Inflammatory macrophage treated with lipopolysaccharide for 1 hour (primary cell): ENCODE measurements at regions not wholly inside any gene's neighbourhood (a gene's known extent, or its start where the extent isn't known, plus 50 kb on each side); places are given as distances from the start of the nearest gene placed in this dataset.
"Not testable (repeated sequence)": the region's sequence is repeated elsewhere in the genome, so short reads cannot be mapped to it uniquely, and the experiment has no call there.

Experiments
- DNase-seq, 2 donors: peaks; one replicate each; pipeline ENCODE4 v3.0.0-alpha.2; 2020 to 2022

DNA sequence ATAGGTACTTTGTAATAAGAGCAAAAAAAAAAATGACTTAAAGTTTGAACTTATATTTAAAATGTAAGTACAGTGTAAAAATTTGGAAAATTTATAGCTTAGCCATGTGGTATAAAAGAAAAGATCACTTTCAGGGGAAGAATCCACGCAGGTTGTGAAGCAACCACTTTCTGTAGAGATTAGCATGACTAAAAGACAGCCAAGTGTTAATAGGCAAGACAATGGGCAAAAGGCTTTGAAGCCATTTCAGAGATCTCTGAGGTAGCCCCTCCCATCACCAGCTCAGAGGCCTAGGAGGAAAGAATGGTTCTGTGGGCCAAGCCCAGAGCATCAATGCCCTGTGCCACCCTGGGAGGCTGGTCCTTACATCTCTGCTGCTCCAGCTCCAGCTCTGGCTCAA is 346.3 kb upstream of the CHD1 start:
- no peak for DNase-seq

DNA sequence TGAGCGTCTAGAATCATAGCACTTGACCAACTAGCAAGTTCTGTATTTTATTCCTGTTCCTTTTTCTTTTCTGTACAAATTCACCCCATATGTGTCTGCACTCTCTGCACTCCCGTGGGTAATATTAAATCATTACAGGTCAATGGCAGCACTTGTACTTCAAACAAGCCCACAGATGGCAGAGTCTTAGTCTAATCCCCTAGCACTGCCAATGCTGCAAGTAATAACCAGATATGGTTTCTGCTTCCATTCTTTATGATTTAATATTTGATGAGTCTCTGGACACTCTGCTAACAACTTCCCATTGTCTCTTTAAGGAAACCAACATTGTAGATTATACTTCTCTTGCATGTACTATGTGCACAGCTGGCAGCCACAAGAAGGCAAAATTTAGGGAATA is 343.8 kb upstream of the CHD1 start:
- no peak for DNase-seq

DNA sequence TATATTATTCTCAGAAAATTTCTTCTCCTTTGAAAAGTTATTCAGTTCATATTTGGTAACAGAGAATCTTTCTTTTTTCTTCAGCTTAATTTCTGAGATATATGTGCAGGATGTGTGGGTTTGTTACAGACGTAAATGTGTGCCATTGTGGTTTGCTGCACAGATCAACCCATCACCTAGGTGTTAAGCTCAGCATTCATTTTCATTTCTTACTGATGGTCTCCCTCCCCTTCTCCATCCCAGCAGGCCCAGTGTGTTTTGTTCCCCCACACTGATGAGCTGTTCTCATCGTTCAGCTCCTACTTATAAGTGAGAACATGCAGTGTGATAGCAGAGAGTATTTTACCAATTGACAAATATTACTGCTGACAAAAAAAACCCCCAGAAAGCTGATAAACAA is 330.0 kb upstream of the CHD1 start:
- DNase-seq, result no peak

DNA sequence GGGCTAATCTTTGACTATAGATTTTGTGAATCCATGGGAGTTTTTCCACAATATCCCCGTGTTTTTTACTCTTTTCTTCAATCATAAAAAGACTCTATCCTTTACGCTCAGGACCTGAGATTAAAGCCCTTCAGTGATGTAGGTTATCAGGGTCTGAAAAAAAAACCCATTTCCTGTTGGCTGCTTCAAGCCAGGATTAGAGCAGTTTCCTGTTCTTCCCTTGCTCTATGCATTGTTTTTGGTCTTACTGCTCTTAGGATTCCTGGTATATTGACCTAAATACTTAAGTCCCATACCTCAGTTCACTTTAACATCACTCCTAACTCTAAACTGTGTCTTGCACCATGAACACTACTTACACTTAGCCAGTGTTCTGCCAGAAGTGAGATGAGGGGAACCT is 319.3 kb upstream of the CHD1 start:
- DNase-seq, result no peak

DNA sequence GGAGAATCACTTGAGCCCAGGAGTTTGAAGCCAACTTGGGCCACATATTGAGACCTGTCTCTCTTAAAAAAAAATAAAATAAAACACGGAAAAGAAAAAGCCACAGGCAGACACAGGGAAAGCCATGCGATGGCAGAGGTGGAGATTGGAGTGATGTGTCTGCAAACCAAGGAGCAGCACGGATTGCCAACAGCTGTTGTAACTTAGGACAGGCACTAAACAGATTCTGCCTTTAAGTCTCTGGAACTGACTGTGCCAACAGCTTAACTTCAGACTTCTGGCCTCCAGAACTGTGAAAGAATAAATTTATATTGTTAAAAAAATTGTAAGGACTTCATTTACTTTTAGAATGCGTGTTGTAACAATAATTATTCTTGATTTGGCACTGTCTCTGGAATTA is 318.5 kb upstream of the CHD1 start:
- no peak for DNase-seq

DNA sequence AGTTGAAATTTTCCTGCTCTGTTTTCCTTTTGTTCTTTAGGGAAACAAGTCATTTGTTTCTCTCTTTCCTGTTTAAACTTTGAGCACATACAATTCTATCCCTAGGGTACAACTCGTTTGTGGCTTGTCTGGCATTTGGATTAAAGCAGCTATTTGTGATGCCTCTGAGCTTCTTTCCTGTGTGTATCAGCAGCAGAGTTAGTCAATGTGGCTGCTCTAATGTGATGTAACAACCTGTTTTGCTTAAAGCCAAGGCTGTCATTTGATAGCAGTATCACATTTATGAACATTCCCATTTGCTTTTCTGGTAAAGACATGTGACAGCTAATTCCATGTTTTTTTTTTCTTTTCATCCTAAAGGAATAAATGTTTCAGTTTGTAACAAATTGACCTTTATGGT is 314.3 kb upstream of the CHD1 start:
- no peak for DNase-seq

DNA sequence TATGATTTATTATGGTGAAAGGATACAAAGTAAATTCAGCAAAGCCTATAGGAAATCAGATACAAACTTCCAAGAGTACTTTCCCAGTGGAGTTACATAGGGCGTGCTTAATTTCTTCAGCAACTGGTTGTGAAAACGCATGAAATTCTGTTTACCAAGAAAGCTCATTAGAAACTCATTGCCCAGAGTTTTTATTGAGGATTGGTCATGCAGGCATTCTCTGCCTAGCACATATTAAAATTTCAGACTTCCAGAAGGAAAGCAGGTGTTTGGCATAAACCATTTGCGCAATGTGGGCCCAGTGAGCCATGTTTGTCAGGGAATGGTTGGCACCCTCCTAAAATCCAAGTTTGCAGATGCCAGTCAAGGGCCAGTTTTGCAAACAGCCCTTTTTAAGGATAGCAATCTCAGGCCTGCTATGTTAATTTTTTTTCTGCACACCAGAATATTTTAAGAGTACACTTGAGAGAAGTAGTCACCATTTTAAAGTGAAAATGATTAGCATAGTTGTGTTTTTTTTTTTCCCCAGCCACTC is 311.1 kb upstream of the CHD1 start:
- no peak for DNase-seq

DNA sequence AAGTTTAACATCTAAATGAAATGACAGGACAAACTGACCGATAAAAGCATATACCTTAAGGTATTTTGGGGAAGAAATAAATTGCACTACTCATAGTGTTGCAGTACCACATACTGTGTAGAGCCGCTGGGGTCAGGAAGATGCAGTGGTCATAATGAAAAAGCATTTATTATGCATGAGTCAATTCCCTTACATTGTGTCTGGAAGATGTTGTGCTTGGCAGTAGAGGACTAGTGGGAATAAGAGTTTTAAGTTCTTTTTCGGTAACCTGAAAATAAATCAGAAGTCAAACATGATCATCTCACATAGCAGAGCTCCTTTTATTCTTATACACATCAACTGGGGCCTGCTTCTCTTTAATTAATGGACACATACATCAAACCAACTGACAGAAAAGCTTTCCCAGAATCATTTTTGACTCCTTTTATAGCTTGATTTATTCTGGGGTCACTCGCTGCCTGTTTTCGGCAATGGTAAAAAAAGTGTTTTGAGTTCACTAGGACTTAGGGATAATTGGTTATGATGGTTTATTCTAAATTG is 262.5 kb upstream of the CHD1 start:
- DNase-seq, result no peak

DNA sequence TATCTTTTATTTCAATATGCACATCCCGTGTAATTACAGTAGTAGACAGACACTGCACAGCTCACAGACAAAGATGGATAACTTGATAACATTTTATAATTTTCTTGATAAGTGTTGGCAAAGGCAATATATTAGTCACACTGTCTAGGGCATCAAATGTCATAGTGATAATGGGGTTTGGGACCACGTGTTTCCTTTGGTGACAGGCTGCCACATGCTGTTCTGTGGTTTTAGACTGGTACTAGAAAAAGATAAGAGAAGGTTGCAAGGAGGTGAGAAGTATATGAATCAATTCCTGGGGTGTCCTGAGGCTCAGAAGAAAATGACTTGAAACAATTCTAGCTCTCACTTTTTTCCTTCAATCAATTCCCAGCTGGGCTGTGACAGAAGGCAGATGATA is 258.8 kb upstream of the CHD1 start:
- no peak for DNase-seq

DNA sequence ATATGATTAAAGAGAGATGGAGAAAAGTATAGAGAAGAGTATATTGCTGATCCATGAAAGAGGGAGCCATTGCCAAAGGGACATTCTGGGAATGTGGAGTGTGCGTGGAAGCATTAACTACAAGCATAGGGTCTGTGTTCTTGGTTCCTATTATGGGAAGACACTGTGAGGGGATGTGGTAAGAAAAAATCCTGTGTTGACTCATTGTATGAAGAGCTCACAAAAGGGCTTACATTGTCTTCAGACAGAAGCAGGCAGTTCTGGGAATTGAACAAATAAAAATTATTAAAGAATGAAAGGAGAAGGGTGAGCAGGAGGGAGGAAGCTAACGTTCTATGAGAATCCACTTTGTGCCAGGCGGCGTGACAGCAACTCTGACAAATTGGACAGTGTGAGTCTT is 250.4 kb upstream of the CHD1 start:
- DNase-seq, result no peak

DNA sequence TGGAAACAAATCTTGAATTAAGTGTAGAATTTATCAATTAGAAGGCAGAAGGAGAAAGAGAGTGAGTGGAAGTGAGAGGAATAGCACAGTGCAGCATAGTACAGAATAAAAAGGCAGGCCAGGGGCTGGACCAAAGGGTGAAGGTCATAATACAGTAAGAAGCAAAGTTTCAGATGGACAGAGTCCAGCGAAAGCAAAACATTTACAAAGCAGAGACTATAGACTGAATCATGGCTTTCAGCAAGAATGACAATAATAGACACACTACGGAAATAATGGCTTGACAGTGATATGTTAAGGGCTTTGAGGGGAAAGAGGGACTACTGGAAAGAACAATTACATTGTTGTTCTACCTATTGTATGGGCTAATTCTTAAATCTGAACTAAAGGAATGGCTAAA is 249.0 kb upstream of the CHD1 start:
- DNase-seq, result no peak

DNA sequence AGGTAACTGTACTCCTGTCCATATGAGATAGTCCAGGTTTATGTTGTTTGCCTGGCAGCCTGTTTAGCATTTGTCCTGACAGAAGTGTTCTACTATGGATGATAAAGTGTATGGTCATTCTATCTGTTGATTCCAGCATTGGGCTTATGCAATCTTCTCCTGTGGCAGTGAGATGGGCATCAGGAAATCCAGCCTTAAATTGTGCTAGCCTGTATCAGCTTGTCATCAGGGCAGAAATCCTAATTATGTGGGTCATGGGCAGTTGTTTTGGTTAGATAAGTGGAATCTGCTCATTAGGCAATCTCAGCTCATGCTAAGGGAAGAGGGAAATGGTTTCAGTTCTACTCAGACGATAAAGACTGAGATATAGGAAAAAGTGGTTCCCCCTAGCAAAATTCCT is 247.4 kb upstream of the CHD1 start:
- DNase-seq, result no peak

DNA sequence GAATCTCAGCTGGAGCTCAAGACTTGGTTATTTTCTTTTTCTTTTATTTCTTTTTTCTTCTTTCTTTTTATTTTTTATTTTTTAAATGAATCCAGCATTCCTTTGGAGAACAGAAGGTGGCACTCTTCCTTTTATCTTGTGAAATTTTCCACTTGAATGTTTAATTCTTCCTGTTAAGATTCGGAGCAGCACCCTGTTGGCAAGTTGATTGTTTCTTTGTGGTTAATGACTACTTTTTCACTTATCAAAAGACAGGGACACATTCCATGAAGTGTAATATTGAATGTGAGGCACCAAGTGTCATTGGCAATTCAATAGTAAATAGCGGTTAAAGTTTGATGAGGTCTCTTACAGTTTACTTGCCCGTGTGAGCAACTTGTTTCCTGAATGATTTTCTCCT is 240.5 kb upstream of the CHD1 start:
- peak; percentile 5 to 26 for DNase-seq

DNA sequence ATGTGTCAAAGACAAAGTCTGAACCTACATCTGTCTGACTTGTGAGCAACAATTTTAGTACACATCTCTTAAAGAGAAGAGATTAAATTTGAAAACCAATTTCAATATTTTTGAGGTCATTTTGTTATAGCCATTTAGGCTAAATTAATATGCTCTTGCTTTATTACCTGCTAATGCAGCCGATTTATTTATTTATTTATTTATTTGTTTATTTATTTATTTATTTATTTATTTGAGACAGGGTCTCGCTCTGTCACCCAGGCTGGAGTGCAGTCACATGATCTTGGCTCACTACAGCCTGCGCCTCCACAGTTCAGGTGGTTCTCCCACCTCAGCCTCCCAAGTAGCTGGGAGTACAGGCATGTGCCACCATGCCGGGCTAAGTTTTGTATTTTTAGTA is 232.7 kb upstream of the CHD1 start:
- DNase-seq, result not testable (repeated sequence)

DNA sequence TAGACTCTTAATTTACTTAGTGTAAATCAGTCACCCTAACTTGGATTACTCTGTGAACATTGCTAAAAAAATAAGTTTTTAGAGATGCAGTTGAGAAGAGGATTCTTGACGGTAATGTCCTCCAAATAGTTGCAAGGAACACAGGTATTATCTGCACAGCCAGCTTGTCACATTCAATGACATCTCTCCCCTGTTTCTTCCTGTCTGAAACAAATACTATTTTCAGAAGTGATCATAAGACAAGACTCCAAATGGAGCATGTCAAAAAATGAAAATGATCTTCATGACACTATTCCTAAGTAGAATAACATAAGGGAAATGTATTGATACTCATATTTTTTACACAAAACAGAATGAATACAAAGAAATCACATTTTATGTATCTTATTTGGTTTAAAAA is 227.9 kb upstream of the CHD1 start:
- DNase-seq, result no peak

DNA sequence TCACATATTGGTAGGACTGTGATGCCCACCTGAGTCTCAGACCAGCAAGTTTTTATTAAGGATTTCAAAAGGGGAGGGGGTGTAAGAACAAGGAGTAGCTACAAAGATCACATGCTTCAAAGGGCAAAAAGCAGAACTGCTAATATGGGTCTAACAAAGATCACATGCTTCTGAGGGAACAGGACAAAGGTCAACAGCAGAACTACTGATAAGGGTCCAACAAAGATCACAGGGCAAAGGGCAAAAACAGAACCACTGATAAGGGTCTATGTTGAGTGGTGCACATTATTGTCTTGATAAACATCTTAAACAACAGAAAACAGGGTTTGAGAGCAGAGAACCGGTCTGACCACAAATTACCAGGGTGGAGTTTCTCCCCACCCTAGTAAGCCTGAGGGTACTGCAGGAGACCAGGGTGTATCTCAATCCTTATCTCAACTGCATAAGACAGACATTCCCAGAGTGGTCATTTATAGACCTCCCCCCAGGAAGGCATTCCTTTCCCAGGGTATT is 214.5 kb upstream of the CHD1 start:
- DNase-seq, result not testable (repeated sequence)

DNA sequence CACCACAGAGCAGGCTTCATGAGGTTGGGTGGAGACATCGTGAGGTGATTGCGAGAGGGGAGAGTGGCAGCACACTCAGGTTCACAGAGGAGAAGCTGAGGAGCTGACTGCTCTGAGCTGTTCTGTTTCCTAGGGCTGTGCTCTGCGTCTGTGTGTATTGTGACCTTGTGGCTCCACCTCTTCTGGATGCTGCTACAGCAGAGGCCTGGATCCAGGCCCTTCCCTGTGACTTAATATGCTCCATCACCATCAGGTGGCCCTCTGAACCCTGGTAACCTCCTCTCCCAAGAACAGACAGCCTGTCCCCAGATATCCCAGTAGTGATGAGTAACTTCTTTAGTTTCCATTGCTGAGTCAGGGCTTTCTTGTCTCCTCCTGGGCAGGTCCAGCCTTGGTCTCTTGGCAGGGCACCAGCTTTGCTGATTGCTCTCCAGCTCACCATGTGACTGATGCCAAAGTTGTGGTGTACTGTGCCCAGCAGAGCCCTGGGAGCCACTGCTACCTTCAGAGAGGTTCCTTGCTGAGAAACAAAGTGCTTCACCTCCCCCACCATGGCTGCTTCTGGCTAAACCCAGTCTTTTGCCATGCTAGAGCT is 212.8 kb upstream of the CHD1 start:
- no peak for DNase-seq

DNA sequence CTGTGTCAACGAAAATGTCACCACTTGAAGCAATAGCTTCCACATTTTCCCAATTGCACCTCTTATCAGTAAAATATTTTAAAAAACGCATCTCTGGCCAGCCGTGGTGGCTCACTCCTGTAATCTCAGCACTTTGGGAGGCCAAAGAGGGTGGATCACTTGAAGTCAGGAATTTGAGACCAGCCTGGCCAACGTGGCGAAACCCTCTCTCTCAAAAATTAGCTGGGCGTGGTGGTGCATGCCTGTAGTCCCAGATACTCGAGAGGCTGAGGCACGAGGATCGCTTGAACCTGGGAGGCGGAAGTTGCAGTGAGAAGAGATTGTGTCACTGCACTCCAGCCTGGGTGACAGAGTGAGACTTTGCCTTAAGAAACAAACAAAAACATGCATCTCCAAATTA is 210.1 kb upstream of the CHD1 start:
- no peak for DNase-seq

DNA sequence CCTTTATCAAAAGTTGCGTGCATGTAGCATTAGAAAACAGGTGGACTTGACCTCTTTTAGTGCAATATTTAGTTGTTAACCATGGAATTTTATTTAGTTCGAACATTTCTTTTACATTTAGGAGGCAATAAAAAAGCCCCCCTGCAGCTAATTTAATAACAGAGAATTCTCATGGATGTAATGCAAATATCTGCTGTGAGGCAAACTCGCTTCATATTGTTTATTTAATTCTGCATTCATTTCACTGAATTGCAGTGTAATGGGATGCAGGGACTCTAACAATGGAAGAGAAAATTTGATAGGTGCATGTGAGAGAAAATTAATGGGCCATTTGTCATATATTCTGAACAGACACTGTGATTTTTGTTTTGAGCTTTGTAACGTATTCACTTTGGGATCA is 205.1 kb upstream of the CHD1 start:
- DNase-seq, result no peak

DNA sequence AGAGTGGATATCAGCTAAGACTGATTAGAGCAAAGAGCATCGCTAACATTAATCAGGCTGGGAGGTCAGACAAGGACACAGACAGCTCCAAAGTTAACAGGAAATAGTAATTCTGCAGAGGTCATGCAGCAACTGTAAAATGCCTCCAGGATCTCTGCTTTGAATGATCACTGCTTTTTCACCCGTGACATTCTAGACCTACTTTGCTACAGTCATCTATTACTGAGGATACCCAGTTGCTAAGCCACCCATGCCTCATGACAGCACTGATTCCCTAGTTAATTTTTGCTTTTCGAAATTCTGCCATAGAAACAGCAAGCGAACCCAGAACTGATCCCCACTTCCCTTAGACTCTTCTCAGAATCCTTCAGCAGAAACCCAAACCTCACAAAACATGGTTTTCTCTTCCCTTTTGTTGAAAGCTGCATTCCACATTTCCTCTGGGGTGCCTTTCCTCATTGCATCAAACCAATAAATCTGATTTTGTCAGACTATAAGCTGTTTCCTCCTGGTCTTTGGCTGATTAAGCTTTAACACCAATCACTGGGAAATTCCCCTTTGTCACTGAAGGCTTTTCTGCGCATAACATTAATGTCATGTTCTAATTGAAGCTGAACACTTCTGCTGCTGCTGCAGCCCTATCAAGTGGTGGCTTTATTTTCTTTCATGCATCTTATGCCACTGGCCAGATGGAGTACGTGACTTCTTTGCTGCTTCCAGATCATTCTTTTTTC is 201.1 kb upstream of the CHD1 start:
- DNase-seq, result peak; percentile 27 to 59

DNA sequence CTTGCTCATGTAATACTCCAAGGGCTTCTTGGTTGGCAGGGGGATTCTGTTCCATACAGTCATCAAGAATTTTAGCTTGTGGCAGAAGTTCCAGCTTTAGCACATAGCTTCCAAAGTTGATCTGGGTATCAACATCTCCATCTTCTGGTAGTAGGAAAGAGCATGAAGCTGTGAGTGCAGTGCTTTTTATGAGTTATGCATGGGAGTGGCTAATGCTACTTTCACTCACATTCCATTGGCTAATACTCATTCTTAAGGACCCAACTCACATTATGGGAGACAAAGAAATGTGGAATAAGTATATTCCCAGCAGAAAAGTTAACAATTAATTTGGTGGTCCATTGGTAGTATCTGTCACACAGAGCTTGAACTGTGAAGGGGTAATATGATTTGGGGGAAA is 194.2 kb upstream of the CHD1 start:
- DNase-seq, result no peak

DNA sequence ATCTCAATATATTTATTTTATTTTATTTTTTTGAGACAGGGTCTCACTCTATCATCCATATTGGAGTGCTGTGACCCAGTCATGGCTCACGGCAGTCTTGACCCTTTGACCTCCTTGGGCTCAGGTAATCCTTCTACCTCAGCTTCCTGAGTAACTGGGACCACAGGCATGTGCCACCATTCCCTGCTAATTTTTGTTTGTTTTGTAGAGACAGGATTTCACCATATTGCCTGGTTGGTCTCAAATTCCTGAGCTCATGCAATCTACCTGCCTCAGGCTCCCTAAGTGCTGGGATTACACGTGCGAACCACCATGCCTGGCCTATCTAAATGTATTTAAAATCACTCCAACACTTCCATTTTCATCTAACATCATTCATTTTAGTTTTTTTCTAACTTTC is 190.5 kb upstream of the CHD1 start:
- DNase-seq, result no peak

DNA sequence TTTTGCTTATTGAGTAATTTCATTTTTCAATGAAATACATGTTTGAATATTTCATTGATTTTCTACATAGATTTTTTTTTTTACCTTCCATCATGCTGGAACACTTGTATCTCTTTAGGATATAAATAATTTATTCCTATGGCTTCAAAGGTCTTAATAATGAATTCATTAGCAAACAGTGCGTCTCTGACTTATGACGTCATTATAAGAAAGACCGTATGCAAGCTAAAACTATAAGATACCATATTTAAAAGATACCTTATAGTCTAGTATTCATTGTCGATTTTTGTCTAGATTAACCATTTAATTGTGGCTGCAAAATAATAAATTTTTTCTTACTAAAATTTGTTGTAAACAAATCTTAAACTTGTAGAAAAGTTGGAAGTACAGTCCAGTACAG is 187.7 kb upstream of the CHD1 start:
- no peak for DNase-seq

DNA sequence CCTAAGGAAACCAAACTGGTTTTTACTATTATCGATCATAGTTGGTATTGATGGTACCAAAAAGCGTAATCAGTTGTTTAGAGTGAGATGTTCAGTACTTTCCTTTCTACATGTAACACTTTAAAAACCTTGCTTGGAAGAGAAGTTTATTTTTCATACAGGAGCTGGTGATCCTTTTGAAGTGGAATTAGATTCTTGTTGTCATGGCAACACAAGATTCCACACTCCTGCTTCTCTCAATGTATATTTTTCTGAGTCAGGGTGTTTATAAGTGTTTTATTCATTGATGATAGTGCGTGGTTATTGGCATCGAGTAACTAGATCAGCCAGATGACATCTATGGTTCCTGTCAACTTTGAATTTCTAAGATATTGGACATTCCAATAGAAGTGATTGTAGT is 181.1 kb upstream of the CHD1 start:
- no peak for DNase-seq
